HEK293 (cell line): ENCODE measurements at regions not wholly inside any gene's neighbourhood (a gene's known extent, or its start where the extent isn't known, plus 50 kb on each side); places are given as distances from the start of the nearest gene placed in this dataset.

ENCODE experiments used
- CTCF ChIA-PET: fragments of 350-600 bp; formaldehyde crosslinking; extraction: SDS; loops from one replicate; lab custom pipeline; 2021; ENCODE audit warnings: antibody characterized with exemption; lab: Yijun Ruan, JAX
- POLR2A ChIA-PET: fragments of 300-600 bp; formaldehyde crosslinking; extraction: SDS; loops from one replicate; lab custom pipeline; 2020; ENCODE audit warnings: antibody characterized with exemption, inconsistent platforms; lab: Yijun Ruan, JAX
- H3K27ac ChIP-seq: fragments of 200-500 bp; sonication (Bioruptor generic); 2 replicates; pipeline ENCODE4 v1.5.1; 2014; ENCODE audit warnings: low read depth, low read length, control low read depth, inconsistent platforms; ENCODE audit errors: extremely low read depth
- H3K36me3 ChIP-seq, 2 experiments: fragments of 200-500 bp in 1 of 2; sonication (Bioruptor generic) in 1 of 2; 1 replicate in 1 of 2; 2 replicates in 1 of 2; pipeline ENCODE4 v1.5.1; 2014 to 2017; ENCODE audit warnings: inconsistent platforms in 2 of 2, low read length in 2 of 2; ENCODE audit not compliant: control insufficient read depth in 2 of 2, insufficient read depth in 1 of 2
- H3K4me1 ChIP-seq: fragments of 200-500 bp; sonication (Bioruptor generic); 2 replicates; pipeline ENCODE4 v1.5.1; 2014; ENCODE audit warnings: mild to moderate bottlenecking, low read length, inconsistent platforms; ENCODE audit not compliant: control insufficient read depth, insufficient read depth
- H3K4me3 ChIP-seq: 2 replicates; pipeline ENCODE4 v1.5.1; 2011; ENCODE audit warnings: low read depth, mild to moderate bottlenecking, control low read depth, low read length, moderate library complexity
- H3K9me3 ChIP-seq: fragments of 200-500 bp; sonication (Bioruptor generic); 2 replicates; pipeline ENCODE4 v1.5.1; 2014; ENCODE audit warnings: low read depth, low read length, inconsistent platforms; ENCODE audit not compliant: control insufficient read depth, insufficient read depth
- EGR2 ChIP-seq: fragments of 450-650 bp; formaldehyde crosslinking; IDR thresholded peaks from 2 replicates; pipeline ENCODE4 v1.5.1; 2016; ENCODE audit warnings: low read depth, missing biosample characterization, missing genetic modification characterization
- KLF8 ChIP-seq: fragments of 450-650 bp; formaldehyde crosslinking; IDR thresholded peaks from 2 replicates; pipeline ENCODE4 v1.5.1; 2016; ENCODE audit warnings: missing biosample characterization, missing genetic modification characterization
- RBAK ChIP-seq: fragments of 450-650 bp; formaldehyde crosslinking; IDR thresholded peaks from 2 replicates; pipeline ENCODE4 v1.5.1; 2016; ENCODE audit warnings: missing biosample characterization, missing genetic modification characterization
- TCF7L2 ChIP-seq: IDR thresholded peaks from 2 replicates; pipeline ENCODE4 v1.6.1; 2011; ENCODE audit warnings: low read depth, mild to moderate bottlenecking, inconsistent platforms, low read length, moderate library complexity, borderline replicate concordance
- YY1 ChIP-seq: fragments of 450-650 bp; formaldehyde crosslinking; IDR thresholded peaks from 2 replicates; pipeline ENCODE4 v1.5.1; 2018; ENCODE audit warnings: missing biosample characterization, missing genetic modification characterization
- ZNF138 ChIP-seq: fragments of 450-650 bp; formaldehyde crosslinking; IDR thresholded peaks from 2 replicates; pipeline ENCODE4 v1.5.1; 2016; ENCODE audit warnings: missing biosample characterization, missing genetic modification characterization, borderline replicate concordance
- ZNF155 ChIP-seq: fragments of 450-650 bp; formaldehyde crosslinking; IDR thresholded peaks from 2 replicates; pipeline ENCODE4 v1.5.1; 2016; ENCODE audit warnings: missing biosample characterization, missing genetic modification characterization
- ZNF2 ChIP-seq: fragments of 450-650 bp; formaldehyde crosslinking; IDR thresholded peaks from 2 replicates; pipeline ENCODE4 v1.5.1; 2016; ENCODE audit warnings: missing biosample characterization, missing genetic modification characterization
- ZNF23 ChIP-seq: fragments of 450-650 bp; formaldehyde crosslinking; IDR thresholded peaks from 2 replicates; pipeline ENCODE4 v1.5.1; 2016; ENCODE audit warnings: missing biosample characterization, missing genetic modification characterization, borderline replicate concordance
- ZNF24 ChIP-seq: fragments of 450-650 bp; formaldehyde crosslinking; IDR thresholded peaks from 2 replicates; pipeline ENCODE4 v1.5.1; 2016; ENCODE audit warnings: missing biosample characterization, missing genetic modification characterization
- ZNF394 ChIP-seq: fragments of 450-650 bp; formaldehyde crosslinking; IDR thresholded peaks from 2 replicates; pipeline ENCODE4 v1.5.1; 2016; ENCODE audit warnings: missing biosample characterization, missing genetic modification characterization, mild to moderate bottlenecking, moderate library complexity, borderline replicate concordance
- ZNF433 ChIP-seq: fragments of 450-650 bp; formaldehyde crosslinking; IDR thresholded peaks from 2 replicates; pipeline ENCODE4 v1.5.1; 2016; ENCODE audit warnings: missing biosample characterization, missing genetic modification characterization, low read depth
- ZNF521 ChIP-seq: fragments of 450-650 bp; formaldehyde crosslinking; IDR thresholded peaks from 2 replicates; pipeline ENCODE4 v1.5.1; 2017; ENCODE audit warnings: missing biosample characterization, mild to moderate bottlenecking, missing genetic modification characterization
- ZNF555 ChIP-seq: fragments of 450-650 bp; formaldehyde crosslinking; conservative IDR thresholded peaks from 2 replicates; pipeline ENCODE4 v1.5.1; 2017; ENCODE audit warnings: missing biosample characterization, mild to moderate bottlenecking, missing genetic modification characterization, inconsistent platforms
- ZNF777 ChIP-seq: fragments of 450-650 bp; formaldehyde crosslinking; IDR thresholded peaks from 2 replicates; pipeline ENCODE4 v1.5.1; 2017; ENCODE audit warnings: missing biosample characterization, missing genetic modification characterization, borderline replicate concordance
- TF ChIP-seq, protein P1 (sequence below): fragments of 450-650 bp; formaldehyde crosslinking; IDR thresholded peaks from 2 replicates; pipeline ENCODE4 v1.5.1; 2017; ENCODE audit warnings: missing biosample characterization, missing genetic modification characterization
- TF ChIP-seq, protein P2 (sequence below): fragments of 450-650 bp; IDR thresholded peaks from 2 replicates; pipeline ENCODE4 v1.5.1; 2018; ENCODE audit warnings: missing biosample characterization, missing genetic modification characterization
- TF ChIP-seq, protein P3 (sequence below): fragments of 450-650 bp; formaldehyde crosslinking; IDR thresholded peaks from 2 replicates; pipeline ENCODE4 v1.5.1; 2016; ENCODE audit warnings: missing biosample characterization, missing genetic modification characterization, low read depth
- TF ChIP-seq, protein P4 (sequence below): fragments of 450-650 bp; formaldehyde crosslinking; IDR thresholded peaks from 2 replicates; pipeline ENCODE4 v1.5.1; 2017; ENCODE audit warnings: missing biosample characterization, mild to moderate bottlenecking, missing genetic modification characterization, moderate library complexity
- TF ChIP-seq, protein P5 (sequence below): fragments of 450-650 bp; formaldehyde crosslinking; IDR thresholded peaks from 2 replicates; pipeline ENCODE4 v1.5.1; 2016; ENCODE audit warnings: missing biosample characterization, missing genetic modification characterization
- TF ChIP-seq, protein P6 (sequence below): fragments of 450-650 bp; formaldehyde crosslinking; IDR thresholded peaks from 2 replicates; pipeline ENCODE4 v1.5.1; 2016; ENCODE audit warnings: missing biosample characterization, missing genetic modification characterization, borderline replicate concordance

DNA sequence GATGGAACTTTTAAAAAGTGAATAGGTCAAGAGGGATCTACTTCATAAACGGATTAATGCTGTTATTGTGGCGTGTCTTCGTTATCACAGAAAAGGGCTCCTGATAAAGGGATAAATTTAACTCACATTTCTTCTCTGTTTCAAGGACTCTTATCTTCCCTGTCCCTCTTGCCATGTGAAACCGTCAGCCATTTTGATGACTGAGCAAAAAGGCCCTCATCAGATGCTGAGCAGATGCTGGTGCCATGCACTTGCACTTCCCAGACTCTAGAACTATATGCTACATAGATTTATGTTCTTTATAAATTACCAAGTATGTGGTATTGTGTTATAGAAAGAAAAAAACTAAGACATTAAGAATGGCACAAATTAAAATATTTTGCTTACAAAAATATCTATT is 1011.8 kb upstream of the GBE1 start:
- no peaks in the 10 kb centered on the region for H3K9me3 ChIP-seq
- CTCF ChIA-PET, result no interaction called here
- no peaks in the 10 kb centered on the region for H3K36me3 ChIP-seq
- no peak for TF ChIP-seq ZNF155 (tag by site-specific recombination)
- TF ChIP-seq KLF8 (tag by site-specific recombination), result no peak
- TF ChIP-seq, protein P1, sequence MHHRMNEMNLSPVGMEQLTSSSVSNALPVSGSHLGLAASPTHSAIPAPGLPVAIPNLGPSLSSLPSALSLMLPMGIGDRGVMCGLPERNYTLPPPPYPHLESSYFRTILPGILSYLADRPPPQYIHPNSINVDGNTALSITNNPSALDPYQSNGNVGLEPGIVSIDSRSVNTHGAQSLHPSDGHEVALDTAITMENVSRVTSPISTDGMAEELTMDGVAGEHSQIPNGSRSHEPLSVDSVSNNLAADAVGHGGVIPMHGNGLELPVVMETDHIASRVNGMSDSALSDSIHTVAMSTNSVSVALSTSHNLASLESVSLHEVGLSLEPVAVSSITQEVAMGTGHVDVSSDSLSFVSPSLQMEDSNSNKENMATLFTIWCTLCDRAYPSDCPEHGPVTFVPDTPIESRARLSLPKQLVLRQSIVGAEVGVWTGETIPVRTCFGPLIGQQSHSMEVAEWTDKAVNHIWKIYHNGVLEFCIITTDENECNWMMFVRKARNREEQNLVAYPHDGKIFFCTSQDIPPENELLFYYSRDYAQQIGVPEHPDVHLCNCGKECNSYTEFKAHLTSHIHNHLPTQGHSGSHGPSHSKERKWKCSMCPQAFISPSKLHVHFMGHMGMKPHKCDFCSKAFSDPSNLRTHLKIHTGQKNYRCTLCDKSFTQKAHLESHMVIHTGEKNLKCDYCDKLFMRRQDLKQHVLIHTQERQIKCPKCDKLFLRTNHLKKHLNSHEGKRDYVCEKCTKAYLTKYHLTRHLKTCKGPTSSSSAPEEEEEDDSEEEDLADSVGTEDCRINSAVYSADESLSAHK, result no peak
- TF ChIP-seq ZNF138 (tag by site-specific recombination), result no peak
- no peak for TF ChIP-seq ZNF521
- no peak for TF ChIP-seq ZNF394 (tag by site-specific recombination)
- no peak for TF ChIP-seq EGR2
- no peak for TF ChIP-seq YY1 (tag by site-specific recombination)
- TF ChIP-seq ZNF433 (tag by site-specific recombination), result no peak
- TF ChIP-seq, protein P2, sequence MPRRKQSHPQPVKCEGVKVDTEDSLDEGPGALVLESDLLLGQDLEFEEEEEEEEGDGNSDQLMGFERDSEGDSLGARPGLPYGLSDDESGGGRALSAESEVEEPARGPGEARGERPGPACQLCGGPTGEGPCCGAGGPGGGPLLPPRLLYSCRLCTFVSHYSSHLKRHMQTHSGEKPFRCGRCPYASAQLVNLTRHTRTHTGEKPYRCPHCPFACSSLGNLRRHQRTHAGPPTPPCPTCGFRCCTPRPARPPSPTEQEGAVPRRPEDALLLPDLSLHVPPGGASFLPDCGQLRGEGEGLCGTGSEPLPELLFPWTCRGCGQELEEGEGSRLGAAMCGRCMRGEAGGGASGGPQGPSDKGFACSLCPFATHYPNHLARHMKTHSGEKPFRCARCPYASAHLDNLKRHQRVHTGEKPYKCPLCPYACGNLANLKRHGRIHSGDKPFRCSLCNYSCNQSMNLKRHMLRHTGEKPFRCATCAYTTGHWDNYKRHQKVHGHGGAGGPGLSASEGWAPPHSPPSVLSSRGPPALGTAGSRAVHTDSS (tag by site-specific recombination), result no peak
- TF ChIP-seq, protein P3, sequence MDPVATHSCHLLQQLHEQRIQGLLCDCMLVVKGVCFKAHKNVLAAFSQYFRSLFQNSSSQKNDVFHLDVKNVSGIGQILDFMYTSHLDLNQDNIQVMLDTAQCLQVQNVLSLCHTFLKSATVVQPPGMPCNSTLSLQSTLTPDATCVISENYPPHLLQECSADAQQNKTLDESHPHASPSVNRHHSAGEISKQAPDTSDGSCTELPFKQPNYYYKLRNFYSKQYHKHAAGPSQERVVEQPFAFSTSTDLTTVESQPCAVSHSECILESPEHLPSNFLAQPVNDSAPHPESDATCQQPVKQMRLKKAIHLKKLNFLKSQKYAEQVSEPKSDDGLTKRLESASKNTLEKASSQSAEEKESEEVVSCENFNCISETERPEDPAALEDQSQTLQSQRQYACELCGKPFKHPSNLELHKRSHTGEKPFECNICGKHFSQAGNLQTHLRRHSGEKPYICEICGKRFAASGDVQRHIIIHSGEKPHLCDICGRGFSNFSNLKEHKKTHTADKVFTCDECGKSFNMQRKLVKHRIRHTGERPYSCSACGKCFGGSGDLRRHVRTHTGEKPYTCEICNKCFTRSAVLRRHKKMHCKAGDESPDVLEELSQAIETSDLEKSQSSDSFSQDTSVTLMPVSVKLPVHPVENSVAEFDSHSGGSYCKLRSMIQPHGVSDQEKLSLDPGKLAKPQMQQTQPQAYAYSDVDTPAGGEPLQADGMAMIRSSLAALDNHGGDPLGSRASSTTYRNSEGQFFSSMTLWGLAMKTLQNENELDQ (tag by site-specific recombination), result no peak
- TF ChIP-seq, protein P4, sequence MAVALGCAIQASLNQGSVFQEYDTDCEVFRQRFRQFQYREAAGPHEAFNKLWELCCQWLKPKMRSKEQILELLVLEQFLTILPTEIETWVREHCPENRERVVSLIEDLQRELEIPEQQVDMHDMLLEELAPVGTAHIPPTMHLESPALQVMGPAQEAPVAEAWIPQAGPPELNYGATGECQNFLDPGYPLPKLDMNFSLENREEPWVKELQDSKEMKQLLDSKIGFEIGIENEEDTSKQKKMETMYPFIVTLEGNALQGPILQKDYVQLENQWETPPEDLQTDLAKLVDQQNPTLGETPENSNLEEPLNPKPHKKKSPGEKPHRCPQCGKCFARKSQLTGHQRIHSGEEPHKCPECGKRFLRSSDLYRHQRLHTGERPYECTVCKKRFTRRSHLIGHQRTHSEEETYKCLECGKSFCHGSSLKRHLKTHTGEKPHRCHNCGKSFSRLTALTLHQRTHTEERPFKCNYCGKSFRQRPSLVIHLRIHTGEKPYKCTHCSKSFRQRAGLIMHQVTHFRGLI (tag by site-specific recombination), result no peak
- no peak for TF ChIP-seq RBAK
- no peak overlapping the region for H3K4me3 ChIP-seq
- POLR2A ChIA-PET, result no interaction called here
- no peaks in the 10 kb centered on the region for H3K4me1 ChIP-seq
- no peak overlapping the region for H3K27ac ChIP-seq

DNA sequence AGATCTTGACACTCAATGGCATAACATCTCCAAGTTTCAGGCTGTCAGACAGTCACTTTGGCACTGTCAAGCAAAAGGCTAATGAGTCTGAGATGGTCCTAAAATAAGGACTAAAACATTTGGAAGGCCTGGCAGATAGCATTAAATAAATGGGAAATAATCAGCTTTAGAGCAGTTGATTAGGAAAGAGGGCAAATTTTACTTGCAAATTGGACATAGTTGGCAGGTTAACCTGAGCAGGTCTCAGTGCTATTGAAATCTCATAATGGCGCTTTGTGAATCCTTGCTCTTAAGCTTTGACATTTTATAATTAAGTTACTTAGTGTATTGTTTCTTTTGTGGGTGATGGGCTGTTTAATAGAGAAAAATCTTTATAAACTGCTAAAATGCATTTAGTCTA is 1003.1 kb upstream of the GBE1 start:
- ChIA-PET CTCF (no interaction called here), POLR2A (no interaction called here)
- no peaks in the 10 kb centered on the region for H3K4me1 ChIP-seq
- no peaks in the 10 kb centered on the region for H3K36me3 ChIP-seq
- H3K27ac ChIP-seq, result no peak overlapping the region
- H3K4me3 ChIP-seq, result no peak overlapping the region
- no peaks in the 10 kb centered on the region for H3K9me3 ChIP-seq
- TF ChIP-seq ZNF555, result no peak
- no peak for TF ChIP-seq ZNF2 (tag by site-specific recombination)
- no peak for TF ChIP-seq ZNF24
- no peak for TF ChIP-seq ZNF23 (tag by site-specific recombination)
- TF ChIP-seq EGR2, result no peak
- no peak for TF ChIP-seq ZNF777 (tag by site-specific recombination)
- TF ChIP-seq TCF7L2, result no peak
- TF ChIP-seq, protein P5, sequence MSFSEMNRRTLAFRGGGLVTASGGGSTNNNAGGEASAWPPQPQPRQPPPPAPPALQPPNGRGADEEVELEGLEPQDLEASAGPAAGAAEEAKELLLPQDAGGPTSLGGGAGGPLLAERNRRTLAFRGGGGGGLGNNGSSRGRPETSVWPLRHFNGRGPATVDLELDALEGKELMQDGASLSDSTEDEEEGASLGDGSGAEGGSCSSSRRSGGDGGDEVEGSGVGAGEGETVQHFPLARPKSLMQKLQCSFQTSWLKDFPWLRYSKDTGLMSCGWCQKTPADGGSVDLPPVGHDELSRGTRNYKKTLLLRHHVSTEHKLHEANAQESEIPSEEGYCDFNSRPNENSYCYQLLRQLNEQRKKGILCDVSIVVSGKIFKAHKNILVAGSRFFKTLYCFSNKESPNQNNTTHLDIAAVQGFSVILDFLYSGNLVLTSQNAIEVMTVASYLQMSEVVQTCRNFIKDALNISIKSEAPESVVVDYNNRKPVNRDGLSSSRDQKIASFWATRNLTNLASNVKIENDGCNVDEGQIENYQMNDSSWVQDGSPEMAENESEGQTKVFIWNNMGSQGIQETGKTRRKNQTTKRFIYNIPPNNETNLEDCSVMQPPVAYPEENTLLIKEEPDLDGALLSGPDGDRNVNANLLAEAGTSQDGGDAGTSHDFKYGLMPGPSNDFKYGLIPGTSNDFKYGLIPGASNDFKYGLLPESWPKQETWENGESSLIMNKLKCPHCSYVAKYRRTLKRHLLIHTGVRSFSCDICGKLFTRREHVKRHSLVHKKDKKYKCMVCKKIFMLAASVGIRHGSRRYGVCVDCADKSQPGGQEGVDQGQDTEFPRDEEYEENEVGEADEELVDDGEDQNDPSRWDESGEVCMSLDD (tag by site-specific recombination), result no peak
- TF ChIP-seq, protein P6, sequence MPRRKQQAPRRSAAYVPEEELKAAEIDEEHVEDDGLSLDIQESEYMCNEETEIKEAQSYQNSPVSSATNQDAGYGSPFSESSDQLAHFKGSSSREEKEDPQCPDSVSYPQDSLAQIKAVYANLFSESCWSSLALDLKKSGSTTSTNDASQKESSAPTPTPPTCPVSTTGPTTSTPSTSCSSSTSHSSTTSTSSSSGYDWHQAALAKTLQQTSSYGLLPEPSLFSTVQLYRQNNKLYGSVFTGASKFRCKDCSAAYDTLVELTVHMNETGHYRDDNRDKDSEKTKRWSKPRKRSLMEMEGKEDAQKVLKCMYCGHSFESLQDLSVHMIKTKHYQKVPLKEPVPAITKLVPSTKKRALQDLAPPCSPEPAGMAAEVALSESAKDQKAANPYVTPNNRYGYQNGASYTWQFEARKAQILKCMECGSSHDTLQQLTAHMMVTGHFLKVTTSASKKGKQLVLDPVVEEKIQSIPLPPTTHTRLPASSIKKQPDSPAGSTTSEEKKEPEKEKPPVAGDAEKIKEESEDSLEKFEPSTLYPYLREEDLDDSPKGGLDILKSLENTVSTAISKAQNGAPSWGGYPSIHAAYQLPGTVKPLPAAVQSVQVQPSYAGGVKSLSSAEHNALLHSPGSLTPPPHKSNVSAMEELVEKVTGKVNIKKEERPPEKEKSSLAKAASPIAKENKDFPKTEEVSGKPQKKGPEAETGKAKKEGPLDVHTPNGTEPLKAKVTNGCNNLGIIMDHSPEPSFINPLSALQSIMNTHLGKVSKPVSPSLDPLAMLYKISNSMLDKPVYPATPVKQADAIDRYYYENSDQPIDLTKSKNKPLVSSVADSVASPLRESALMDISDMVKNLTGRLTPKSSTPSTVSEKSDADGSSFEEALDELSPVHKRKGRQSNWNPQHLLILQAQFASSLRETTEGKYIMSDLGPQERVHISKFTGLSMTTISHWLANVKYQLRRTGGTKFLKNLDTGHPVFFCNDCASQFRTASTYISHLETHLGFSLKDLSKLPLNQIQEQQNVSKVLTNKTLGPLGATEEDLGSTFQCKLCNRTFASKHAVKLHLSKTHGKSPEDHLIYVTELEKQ, result no peak
- no peak for TF ChIP-seq KLF8 (tag by site-specific recombination)
